OCI-LY7 (cell line): ENCODE measurements at regions not wholly inside any gene's neighbourhood (a gene's known extent, or its start where the extent isn't known, plus 50 kb on each side); places are given as distances from the start of the nearest gene placed in this dataset.
"Not testable (repeated sequence)": the region's sequence is repeated elsewhere in the genome, so short reads cannot be mapped to it uniquely, and the experiment has no call there.

ENCODE experiments used
- CTCF ChIP-seq: fragments of 200-600 bp; sonication (generic); conservative IDR thresholded peaks from 2 replicates; pipeline ENCODE4 v1.5.1; 2014; ENCODE audit warnings: mild to moderate bottlenecking, antibody characterized with exemption, low read length, moderate library complexity, mixed read lengths
- EZH2phosphoT487 ChIP-seq: fragments of 200-600 bp; sonication (generic); IDR thresholded peaks from 2 replicates; pipeline ENCODE4 v1.6.1; 2018; ENCODE audit warnings: low read depth, borderline replicate concordance, mild to moderate bottlenecking, mixed run types, antibody characterized with exemption, low read length, moderate library complexity, mixed read lengths

- not testable (repeated sequence) for TF ChIP-seq CTCF, EZH2phosphoT487
These were observed 94.6 kb upstream of the POTEC start for GRCh38 chr18:14638008-14638407.
